ENCODE measurements at regions not wholly inside any gene's neighbourhood (a gene's known extent, or its start where the extent isn't known, plus 50 kb on each side); places are given as distances from the start of the nearest gene placed in this dataset.
A peak's percentile ranks its signal among the peaks of the same experiment; 100 is the strongest.
"Not testable (repeated sequence)": the region's sequence is repeated elsewhere in the genome, so short reads cannot be mapped to it uniquely, and the experiment has no call there.

- not testable (repeated sequence) for H3K27me3 Mint-ChIP-seq; H3K36me3 Mint-ChIP-seq (ENCODE audit: low read depth); H3K4me3 Mint-ChIP-seq
Observed at GRCh38 chr21:6554377-6554864, 3967.0 kb upstream of the TPTE start.

GRCh38 chr21:6556516-6556915, 3964.9 kb upstream of the TPTE start:
- H3K36me3 Mint-ChIP-seq (ENCODE audit: low read depth); H3K4me1 Mint-ChIP-seq; H3K4me3 Mint-ChIP-seq; DNase-seq; H3K27ac Mint-ChIP-seq; POLR2A ChIA-PET; CTCF ChIA-PET; H3K9me3 Mint-ChIP-seq; H3K27me3 Mint-ChIP-seq: not testable (repeated sequence)

More at GRCh38 chr21:6554377-6554864, 3967.0 kb upstream of the TPTE start:
- H3K9me3 Mint-ChIP-seq, H3K4me1 Mint-ChIP-seq, CTCF ChIA-PET, H3K27ac Mint-ChIP-seq, DNase-seq, POLR2A ChIA-PET: not testable (repeated sequence)

- H3K4me3 Mint-ChIP-seq; POLR2A ChIA-PET; DNase-seq; H3K4me1 Mint-ChIP-seq; CTCF ChIA-PET; H3K36me3 Mint-ChIP-seq (ENCODE audit: low read depth); H3K9me3 Mint-ChIP-seq; H3K27ac Mint-ChIP-seq; H3K27me3 Mint-ChIP-seq: not testable (repeated sequence)
Observed at GRCh38 chr21:6557415-6557814, 3964.0 kb upstream of the TPTE start.

- H3K9me3 Mint-ChIP-seq; H3K4me3 Mint-ChIP-seq; H3K27me3 Mint-ChIP-seq; POLR2A ChIA-PET; H3K36me3 Mint-ChIP-seq (ENCODE audit: low read depth); DNase-seq; H3K27ac Mint-ChIP-seq; H3K4me1 Mint-ChIP-seq; CTCF ChIA-PET: not testable (repeated sequence)
Observed at GRCh38 chr21:6561168-6561567, 3960.2 kb upstream of the TPTE start.

- CTCF ChIA-PET; H3K36me3 Mint-ChIP-seq (ENCODE audit: low read depth); H3K9me3 Mint-ChIP-seq; H3K4me1 Mint-ChIP-seq; POLR2A ChIA-PET; H3K4me3 Mint-ChIP-seq; H3K27ac Mint-ChIP-seq; H3K27me3 Mint-ChIP-seq; DNase-seq: not testable (repeated sequence)
Observed at GRCh38 chr21:6561578-6561977, 3959.8 kb upstream of the TPTE start.

- not testable (repeated sequence) for H3K27me3 Mint-ChIP-seq
Observed at GRCh38 chr21:6564543-6565166, 3956.7 kb upstream of the TPTE start.

GRCh38 chr21:6565190-6566094, 3955.9 kb upstream of the TPTE start:
- H3K4me1 Mint-ChIP-seq; CTCF ChIA-PET; H3K9me3 Mint-ChIP-seq; POLR2A ChIA-PET; H3K27ac Mint-ChIP-seq; H3K4me3 Mint-ChIP-seq; H3K27me3 Mint-ChIP-seq; H3K36me3 Mint-ChIP-seq (ENCODE audit: low read depth): not testable (repeated sequence)
- peak; percentile 7 for DNase-seq

More at GRCh38 chr21:6564543-6565166, 3956.7 kb upstream of the TPTE start:
- CTCF ChIA-PET; POLR2A ChIA-PET; H3K36me3 Mint-ChIP-seq (ENCODE audit: low read depth); H3K4me1 Mint-ChIP-seq; H3K27ac Mint-ChIP-seq; H3K4me3 Mint-ChIP-seq; H3K9me3 Mint-ChIP-seq: not testable (repeated sequence)
- peak; percentile 3 for DNase-seq

- CTCF ChIA-PET; H3K4me3 Mint-ChIP-seq; H3K27me3 Mint-ChIP-seq; H3K27ac Mint-ChIP-seq; H3K4me1 Mint-ChIP-seq; POLR2A ChIA-PET; H3K36me3 Mint-ChIP-seq (ENCODE audit: low read depth); DNase-seq; H3K9me3 Mint-ChIP-seq: not testable (repeated sequence)
Observed at GRCh38 chr21:6567542-6567941, 3953.8 kb upstream of the TPTE start.

GRCh38 chr21:6569152-6569551, 3952.2 kb upstream of the TPTE start:
- POLR2A ChIA-PET; H3K27ac Mint-ChIP-seq; H3K36me3 Mint-ChIP-seq (ENCODE audit: low read depth); CTCF ChIA-PET; H3K4me3 Mint-ChIP-seq; H3K4me1 Mint-ChIP-seq; DNase-seq; H3K9me3 Mint-ChIP-seq; H3K27me3 Mint-ChIP-seq: not testable (repeated sequence)

GRCh38 chr21:6569587-6570392, 3951.6 kb upstream of the TPTE start:
- DNase-seq; CTCF ChIA-PET; H3K4me3 Mint-ChIP-seq; H3K36me3 Mint-ChIP-seq (ENCODE audit: low read depth); H3K9me3 Mint-ChIP-seq; POLR2A ChIA-PET; H3K27ac Mint-ChIP-seq; H3K4me1 Mint-ChIP-seq; H3K27me3 Mint-ChIP-seq: not testable (repeated sequence)

GRCh38 chr21:6570700-6571368, 3950.5 kb upstream of the TPTE start:
- POLR2A ChIA-PET; H3K4me1 Mint-ChIP-seq; H3K9me3 Mint-ChIP-seq; H3K36me3 Mint-ChIP-seq (ENCODE audit: low read depth); H3K27ac Mint-ChIP-seq; H3K4me3 Mint-ChIP-seq; DNase-seq; CTCF ChIA-PET; H3K27me3 Mint-ChIP-seq: not testable (repeated sequence)

GRCh38 chr21:6573576-6573975, 3947.8 kb upstream of the TPTE start:
- H3K9me3 Mint-ChIP-seq; H3K27ac Mint-ChIP-seq; POLR2A ChIA-PET; DNase-seq; CTCF ChIA-PET; H3K4me1 Mint-ChIP-seq; H3K27me3 Mint-ChIP-seq; H3K4me3 Mint-ChIP-seq; H3K36me3 Mint-ChIP-seq (ENCODE audit: low read depth): not testable (repeated sequence)

GRCh38 chr21:6579801-6580200, 3941.6 kb upstream of the TPTE start:
- POLR2A ChIA-PET; H3K27me3 Mint-ChIP-seq; CTCF ChIA-PET; DNase-seq; H3K9me3 Mint-ChIP-seq; H3K4me3 Mint-ChIP-seq; H3K36me3 Mint-ChIP-seq (ENCODE audit: low read depth); H3K27ac Mint-ChIP-seq; H3K4me1 Mint-ChIP-seq: not testable (repeated sequence)
